Endothelial cell of umbilical vein (primary cell): ENCODE measurements at regions not wholly inside any gene's neighbourhood (a gene's known extent, or its start where the extent isn't known, plus 50 kb on each side); places are given as distances from the start of the nearest gene placed in this dataset.

Experiments
- BruUV-seq: library from RNA; stranded (reverse); fragments of 400-500 nt; replicated peaks from 2 replicates; lab custom pipeline; 2021; lab: Mats Ljungman, UMichigan
- CTCF ChIA-PET: fragments of 300-600, 350-600 bp; sonication (Branson Sonifier 250); formaldehyde crosslinking; loops from one replicate; lab custom pipeline; 2021; ENCODE audit warnings: antibody characterized with exemption, inconsistent platforms; lab: Charles Lee
- POLR2A ChIA-PET: fragments of 300-600, 350-600 bp; sonication (Branson Sonifier 250); formaldehyde crosslinking; loops from one replicate; lab custom pipeline; 2021; ENCODE audit warnings: antibody characterized with exemption, inconsistent platforms; lab: Charles Lee
- DNase-seq: peaks from one replicate; pipeline ENCODE4 v3.0.0-alpha.2; 2011; ENCODE audit warnings: low read depth, low spot score
- FAIRE-seq: peaks from 2 replicates; lab custom pipeline; 2011; peaks lifted over from hg19 to GRCh38; lab: Jason Lieb, UNC
- H2AFZ ChIP-seq: 2 replicates; pipeline ENCODE4 v1.6.0; 2012; ENCODE audit warnings: low read depth, low read length, control low read depth, inconsistent platforms
- H3K27ac ChIP-seq: 2 replicates; pipeline ENCODE4 v1.5.1; 2011; ENCODE audit warnings: low read depth, mild to moderate bottlenecking, control low read depth, low read length, moderate library complexity; ENCODE audit not compliant: insufficient read depth
- H3K27me3 ChIP-seq, 2 experiments: 2 replicates each; pipeline versions ENCODE4 v1.6.0 to v1.6.1; 2011; ENCODE audit warnings: low read length in 2 of 2, mixed read lengths in 1 of 2; ENCODE audit not compliant: control insufficient read depth in 2 of 2, insufficient read depth in 2 of 2
- H3K36me3 ChIP-seq, 2 experiments: 2 replicates in 1 of 2; 3 replicates in 1 of 2; pipeline ENCODE4 v1.5.1; 2011; ENCODE audit warnings: low read length in 2 of 2, mild to moderate bottlenecking in 1 of 2, moderate library complexity in 1 of 2; ENCODE audit not compliant: control insufficient read depth in 2 of 2, insufficient read depth in 2 of 2; ENCODE audit errors: extremely low read depth in 1 of 2
- H3K4me1 ChIP-seq: 3 replicates; pipeline ENCODE4 v1.5.1; 2011; ENCODE audit warnings: mild to moderate bottlenecking, low read length; ENCODE audit not compliant: control insufficient read depth, insufficient read depth; ENCODE audit errors: extremely low read depth
- H3K4me2 ChIP-seq: 2 replicates; pipeline ENCODE4 v1.6.1; 2011; ENCODE audit warnings: low read length, control low read depth, mixed read lengths; ENCODE audit not compliant: insufficient read depth
- H3K4me3 ChIP-seq, 3 experiments: fragments of 200-600 bp in 1 of 3; sonication (generic), shearing (Covaris generic) in 1 of 3; replicated peaks in 1 of 3; 2 replicates each; pipeline ENCODE4 v1.5.1; 2011 to 2016; ENCODE audit warnings: control low read depth in 3 of 3, low read length in 3 of 3, mild to moderate bottlenecking in 2 of 3, inconsistent platforms in 1 of 3, low read depth in 1 of 3, moderate library complexity in 1 of 3; ENCODE audit not compliant: insufficient read depth in 1 of 3
- H3K79me2 ChIP-seq: 2 replicates; pipeline ENCODE4 v1.6.0; 2012; ENCODE audit warnings: low read length, inconsistent platforms; ENCODE audit not compliant: control insufficient read depth, insufficient read depth
- H3K9ac ChIP-seq: replicated peaks from 2 replicates; pipeline ENCODE3; 2011; ENCODE audit warnings: low read length, control low read depth; ENCODE audit not compliant: insufficient read depth; ENCODE audit errors: extremely low read depth
- H3K9me1 ChIP-seq: replicated peaks from 3 replicates; pipeline ENCODE4 v1.6.0; 2011; ENCODE audit warnings: mild to moderate bottlenecking, low read length; ENCODE audit not compliant: control insufficient read depth, insufficient read depth; ENCODE audit errors: extremely low read depth
- H3K9me3 ChIP-seq: replicated peaks from 2 replicates; pipeline ENCODE4 v1.5.1; 2012; ENCODE audit warnings: low read length, inconsistent platforms; ENCODE audit not compliant: control insufficient read depth, insufficient read depth
- H4K20me1 ChIP-seq: replicated peaks from 2 replicates; pipeline ENCODE3; 2011; ENCODE audit warnings: mild to moderate bottlenecking, low read length; ENCODE audit not compliant: control insufficient read depth, insufficient read depth; ENCODE audit errors: extremely low read depth
- EZH2 ChIP-seq: IDR thresholded peaks from 2 replicates; pipeline ENCODE4 v1.6.1; 2012; ENCODE audit warnings: borderline replicate concordance, low read depth, mild to moderate bottlenecking, moderate library complexity, low read length, inconsistent platforms; ENCODE audit not compliant: severe bottlenecking
- FOS ChIP-seq: IDR thresholded peaks from 2 replicates; pipeline ENCODE4 v1.6.1; 2011; ENCODE audit warnings: mild to moderate bottlenecking, low read length, moderate library complexity, borderline replicate concordance; ENCODE audit not compliant: insufficient read depth
- GATA2 ChIP-seq: IDR thresholded peaks from 2 replicates; pipeline ENCODE4 v1.7.0; 2011; ENCODE audit warnings: low read depth, mild to moderate bottlenecking, moderate library complexity, mixed read lengths, low read length; ENCODE audit not compliant: insufficient read length, insufficient read depth
- JUN ChIP-seq: IDR thresholded peaks from 2 replicates; pipeline ENCODE4 v1.6.1; 2011; ENCODE audit warnings: borderline replicate concordance, low read depth; ENCODE audit not compliant: insufficient read length, insufficient read depth
- MYC ChIP-seq: IDR thresholded peaks from one replicate; pipeline ENCODE4 v1.6.1; 2011; ENCODE audit warnings: mild to moderate bottlenecking, low read depth, low read length
- POLR2A ChIP-seq: IDR thresholded peaks from 2 replicates; pipeline ENCODE4 v1.6.1; 2012; ENCODE audit warnings: low read depth, mild to moderate bottlenecking, control low read depth, low read length
- POLR2AphosphoS5 ChIP-seq: IDR thresholded peaks from 2 replicates; pipeline ENCODE4 v1.6.1; 2012; ENCODE audit warnings: low read depth, mild to moderate bottlenecking, control low read depth, low read length, moderate library complexity; ENCODE audit not compliant: insufficient read depth
- dilution Hi-C: fragments of 300-500 bp; cut with MboI; formaldehyde crosslinking; loops from one replicate; pipeline ENCODE4 v1.15.0; 2019; ENCODE audit warnings: low sequenced_read_pairs; ENCODE audit not compliant: extremely low pct_ligation_motif_present
- intact Hi-C: fragments of 100-400 bp; cut with micrococcal nuclease; formaldehyde crosslinking; loops from one replicate; pipeline ENCODE4 v1.10.0; 2022
- TF ChIP-seq, protein P1 (sequence below): IDR thresholded peaks from 2 replicates; pipeline ENCODE4 v1.6.1; 2011; ENCODE audit not compliant: insufficient read depth, insufficient read length
- TF ChIP-seq, protein P2 (sequence below), 2 donors: IDR thresholded peaks; 1 replicate in 1 of 2; 2 replicates in 1 of 2; pipeline ENCODE4 v1.5.1; 2011; ENCODE audit warnings: low read length in 2 of 2, mild to moderate bottlenecking in 2 of 2, moderate library complexity in 2 of 2, control low read depth in 1 of 2, inconsistent platforms in 1 of 2, low read depth in 1 of 2; ENCODE audit not compliant: insufficient read depth in 1 of 2; ENCODE audit errors: extremely low read depth in 1 of 2

DNA sequence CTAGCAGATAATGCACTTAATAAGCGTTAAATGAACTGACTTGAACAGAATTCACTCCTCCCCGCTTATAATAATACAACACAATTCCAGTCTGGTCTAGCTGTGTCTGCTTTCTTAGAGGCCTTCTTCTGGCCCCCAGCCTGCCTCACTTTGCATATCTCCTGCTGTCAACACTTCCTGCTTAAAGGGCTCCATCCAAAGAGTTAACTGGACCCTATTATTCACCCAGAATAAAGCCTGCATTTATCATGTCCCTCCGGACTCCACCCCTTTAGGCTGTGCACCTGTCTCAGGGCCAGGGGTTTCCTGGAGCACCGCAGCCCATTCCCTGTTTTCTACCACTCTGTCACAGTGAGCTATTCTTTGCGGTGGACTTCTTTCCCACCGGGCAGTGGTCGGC is 115.4 kb upstream of the FOXN2 start:
- CTCF ChIA-PET: interaction anchor here (1.0 kb wide), 1 partner anchor 10 kb away, joined by 5 read pairs; no protein-coding TSS in a partner anchor
- Histone ChIP-seq H3K79me2 (no peaks in the 10 kb centered on the region), H4K20me1 (no peaks in the 10 kb centered on the region), H3K36me3 (no peaks in the 10 kb centered on the region), H3K9me3 (no peaks in the 10 kb centered on the region), H3K27ac (no peak overlapping the region), H3K4me3 (no peak overlapping the region), H3K27me3 (peaks cover 0 to 1% of the 10 kb centered on the region in 2 experiments), H3K4me2 (no peak overlapping the region), H3K9me1 (no peaks in the 10 kb centered on the region), H2AFZ (no peak overlapping the region), H3K9ac (no peak overlapping the region), H3K4me1 (no peaks in the 10 kb centered on the region)
- DNase-seq (no peak), FAIRE-seq (no peak)
- POLR2A ChIA-PET: no interaction called here
- intact Hi-C loops: no loop called here
- TF ChIP-seq POLR2AphosphoS5 (no peak), EZH2 (no peak), GATA2 (no peak), FOS (no peak), POLR2A (no peak), JUN (no peak), MYC (no peak)
- TF ChIP-seq, protein P1, sequence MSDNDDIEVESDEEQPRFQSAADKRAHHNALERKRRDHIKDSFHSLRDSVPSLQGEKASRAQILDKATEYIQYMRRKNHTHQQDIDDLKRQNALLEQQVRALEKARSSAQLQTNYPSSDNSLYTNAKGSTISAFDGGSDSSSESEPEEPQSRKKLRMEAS: no peak
- TF ChIP-seq, protein P2, sequence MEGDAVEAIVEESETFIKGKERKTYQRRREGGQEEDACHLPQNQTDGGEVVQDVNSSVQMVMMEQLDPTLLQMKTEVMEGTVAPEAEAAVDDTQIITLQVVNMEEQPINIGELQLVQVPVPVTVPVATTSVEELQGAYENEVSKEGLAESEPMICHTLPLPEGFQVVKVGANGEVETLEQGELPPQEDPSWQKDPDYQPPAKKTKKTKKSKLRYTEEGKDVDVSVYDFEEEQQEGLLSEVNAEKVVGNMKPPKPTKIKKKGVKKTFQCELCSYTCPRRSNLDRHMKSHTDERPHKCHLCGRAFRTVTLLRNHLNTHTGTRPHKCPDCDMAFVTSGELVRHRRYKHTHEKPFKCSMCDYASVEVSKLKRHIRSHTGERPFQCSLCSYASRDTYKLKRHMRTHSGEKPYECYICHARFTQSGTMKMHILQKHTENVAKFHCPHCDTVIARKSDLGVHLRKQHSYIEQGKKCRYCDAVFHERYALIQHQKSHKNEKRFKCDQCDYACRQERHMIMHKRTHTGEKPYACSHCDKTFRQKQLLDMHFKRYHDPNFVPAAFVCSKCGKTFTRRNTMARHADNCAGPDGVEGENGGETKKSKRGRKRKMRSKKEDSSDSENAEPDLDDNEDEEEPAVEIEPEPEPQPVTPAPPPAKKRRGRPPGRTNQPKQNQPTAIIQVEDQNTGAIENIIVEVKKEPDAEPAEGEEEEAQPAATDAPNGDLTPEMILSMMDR (IDR thresholded peaks at IDR 0.05; ENCODE audit: extremely low read depth in 1 of 2, insufficient read depth in 1 of 2, low read depth in 1 of 2, low read length in 2 of 2): no peak
- BruUV-seq: no TSS peak
- dilution Hi-C loops: no loop called here
